Gastrocnemius medialis (tissue), 4 donors: ENCODE measurements at regions not wholly inside any gene's neighbourhood (a gene's known extent, or its start where the extent isn't known, plus 50 kb on each side); places are given as distances from the start of the nearest gene placed in this dataset.

Experiments used
- ATAC-seq, 2 donors: fragments of 150-250 bp; one replicate each; pipeline ENCODE4 v1.9.1; 2016
- DNase-seq, 2 donors: peaks; one replicate each; pipeline ENCODE4 v3.0.0-alpha.2; 2019
- H3K27ac ChIP-seq, 4 donors: fragments of 200-600 bp; sonication (generic); 1 replicate in 1 of 4; 2 replicates in 3 of 4; pipeline ENCODE4 v1.5.1; 2016 to 2018; ENCODE audit warnings: mild to moderate bottlenecking in 2 of 4, moderate library complexity in 1 of 4
- H3K27me3 ChIP-seq, 3 donors: fragments of 200-600 bp; sonication (generic) in 2 of 3; 1 replicate in 1 of 3; 2 replicates in 2 of 3; pipeline versions ENCODE4 v1.5.1 to v1.6.0; 2016 to 2019; ENCODE audit warnings: mild to moderate bottlenecking in 1 of 3, moderate library complexity in 1 of 3
- H3K36me3 ChIP-seq, 2 donors: fragments of 200-600 bp; sonication (generic) in 1 of 2; one replicate each; pipeline ENCODE4 v1.5.1; 2017 to 2018
- H3K4me1 ChIP-seq, 2 donors: fragments of 200-600 bp; sonication (generic) in 1 of 2; one replicate each; pipeline ENCODE4 v1.5.1; 2016 to 2017; ENCODE audit warnings: mild to moderate bottlenecking in 2 of 2
- H3K4me3 ChIP-seq, 4 donors: fragments of 200-600 bp; sonication (generic) in 3 of 4; 1 replicate in 1 of 4; 2 replicates in 3 of 4; pipeline ENCODE4 v1.5.1; 2016 to 2019; ENCODE audit warnings: mild to moderate bottlenecking in 2 of 4
- H3K9me3 ChIP-seq, 3 donors: fragments of 200-600 bp; sonication (generic) in 2 of 3; 1 replicate in 1 of 3; 2 replicates in 2 of 3; pipeline ENCODE4 v1.5.1; 2016 to 2019
- CTCF ChIP-seq, 5 experiments: fragments of 450-650 bp in 3 of 5; fragments of 200-600 bp in 2 of 5; sonication (generic) in 2 of 5; IDR thresholded peaks in 4 of 5; conservative IDR thresholded peaks in 1 of 5; 1 replicate in 4 of 5; 2 replicates in 1 of 5; pipeline ENCODE4 v1.5.1; 2016 to 2019; ENCODE audit warnings: antibody characterized with exemption in 5 of 5, mild to moderate bottlenecking in 3 of 5, moderate library complexity in 3 of 5
- POLR2A ChIP-seq, 2 donors: fragments of 450-650 bp; IDR thresholded peaks; one replicate each; pipeline ENCODE4 v1.6.1; 2017; ENCODE audit warnings: antibody characterized with exemption in 2 of 2, mild to moderate bottlenecking in 2 of 2, moderate library complexity in 2 of 2
- in situ Hi-C, 4 donors: fragments of 200-750 bp; cut with MboI; loops; one replicate each; pipeline versions ENCODE4 v1.15.0 to v1.8.0; 2017; ENCODE audit warnings: low sequenced_read_pairs in 4 of 4
- intact Hi-C: fragments of 100-400 bp; cut with DNase I; formaldehyde crosslinking; loops from one replicate; pipeline ENCODE4 v1.15.1; 2023; ENCODE audit warnings: low total_unique reads

- DNase-seq (no peak), ATAC-seq (no peak)
- Histone ChIP-seq H3K9me3 (no peaks in the 10 kb centered on the region), H3K4me1 (no peaks in the 10 kb centered on the region), H3K36me3 (no peaks in the 10 kb centered on the region), H3K27me3 (peaks cover 0 to 4% (median 2%) of the 10 kb centered on the region in 3 donors), H3K27ac (no peak overlapping the region), H3K4me3 (no peak overlapping the region)
- no peak for TF ChIP-seq CTCF (IDR thresholded peaks at IDR 0.05 in 4 of 5, conservative IDR thresholded peaks at IDR 0.05 in 1 of 5)
- no peak for TF ChIP-seq POLR2A (IDR thresholded peaks at IDR 0.05)
- in situ Hi-C loops (no loop called here), intact Hi-C loops (no loop called here)
Measured at GRCh38 chr2:235390816-235391194, 103.0 kb upstream of the AGAP1 start.

GRCh38 chr2:235391921-235392615, 101.8 kb upstream of the AGAP1 start:
- no peak overlapping the region for H3K4me3 ChIP-seq
- no peaks in the 10 kb centered on the region for H3K9me3 ChIP-seq
- no peaks in the 10 kb centered on the region for H3K4me1 ChIP-seq
- in situ Hi-C loops, result no loop called here
- DNase-seq, result no peak
- peaks cover 0 to 4% (median 2%) of the 10 kb centered on the region in 3 donors for H3K27me3 ChIP-seq
- no peak overlapping the region for H3K27ac ChIP-seq
- intact Hi-C loops, result no loop called here
- H3K36me3 ChIP-seq, result no peaks in the 10 kb centered on the region
- TF ChIP-seq CTCF (IDR thresholded peaks at IDR 0.05 in 4 of 5, conservative IDR thresholded peaks at IDR 0.05 in 1 of 5) (no peak), POLR2A (IDR thresholded peaks at IDR 0.05) (no peak)
- no peak for ATAC-seq

GRCh38 chr2:235394278-235394828, 99.5 kb upstream of the AGAP1 start:
- ATAC-seq, result no peak

GRCh38 chr2:235396071-235396846, 97.6 kb upstream of the AGAP1 start:
- TF ChIP-seq POLR2A (IDR thresholded peaks at IDR 0.05), result no peak

More at GRCh38 chr2:235394278-235394828, 99.5 kb upstream of the AGAP1 start:
- H3K27me3 ChIP-seq, result peaks cover 0 to 4% (median 2%) of the 10 kb centered on the region in 3 donors
- TF ChIP-seq CTCF (IDR thresholded peaks at IDR 0.05 in 4 of 5, conservative IDR thresholded peaks at IDR 0.05 in 1 of 5) (no peak), POLR2A (IDR thresholded peaks at IDR 0.05) (no peak)
- no peaks in the 10 kb centered on the region for H3K4me1 ChIP-seq
- no peak overlapping the region for H3K27ac ChIP-seq
- H3K9me3 ChIP-seq, result no peaks in the 10 kb centered on the region
- intact Hi-C loops (no loop called here), in situ Hi-C loops (no loop called here)
- no peak overlapping the region for H3K4me3 ChIP-seq
- H3K36me3 ChIP-seq, result no peaks in the 10 kb centered on the region
- no peak for DNase-seq

GRCh38 chr2:235398321-235398720, 95.5 kb upstream of the AGAP1 start:
- TF ChIP-seq POLR2A (IDR thresholded peaks at IDR 0.05), result no peak
- no peak for TF ChIP-seq CTCF (IDR thresholded peaks at IDR 0.05 in 4 of 5, conservative IDR thresholded peaks at IDR 0.05 in 1 of 5)
- H3K27ac ChIP-seq, result no peak overlapping the region
- no peak overlapping the region for H3K4me3 ChIP-seq
- no peaks in the 10 kb centered on the region for H3K4me1 ChIP-seq
- in situ Hi-C loops (no loop called here), intact Hi-C loops (no loop called here)
- H3K27me3 ChIP-seq, result no peaks in the 10 kb centered on the region
- H3K36me3 ChIP-seq, result no peaks in the 10 kb centered on the region
- no peaks in the 10 kb centered on the region for H3K9me3 ChIP-seq
- ATAC-seq, result no peak
- no peak for DNase-seq

More at GRCh38 chr2:235396071-235396846, 97.6 kb upstream of the AGAP1 start:
- Histone ChIP-seq H3K36me3 (no peaks in the 10 kb centered on the region), H3K9me3 (no peaks in the 10 kb centered on the region), H3K4me3 (no peak overlapping the region), H3K4me1 (no peaks in the 10 kb centered on the region), H3K27me3 (no peaks in the 10 kb centered on the region), H3K27ac (no peak overlapping the region)
- DNase-seq (no peak), ATAC-seq (no peak)
- in situ Hi-C loops, result no loop called here
- intact Hi-C loops, result no loop called here
